Hepatic stellate cell (primary cell): ENCODE measurements at regions not wholly inside any gene's neighbourhood (a gene's known extent, or its start where the extent isn't known, plus 50 kb on each side); places are given as distances from the start of the nearest gene placed in this dataset.
"Not testable (repeated sequence)": the region's sequence is repeated elsewhere in the genome, so short reads cannot be mapped to it uniquely, and the experiment has no call there.

Experiments
- DNase-seq: peaks from one replicate; pipeline ENCODE4 v3.0.0; 2011; ENCODE audit warnings: low spot score

DNA sequence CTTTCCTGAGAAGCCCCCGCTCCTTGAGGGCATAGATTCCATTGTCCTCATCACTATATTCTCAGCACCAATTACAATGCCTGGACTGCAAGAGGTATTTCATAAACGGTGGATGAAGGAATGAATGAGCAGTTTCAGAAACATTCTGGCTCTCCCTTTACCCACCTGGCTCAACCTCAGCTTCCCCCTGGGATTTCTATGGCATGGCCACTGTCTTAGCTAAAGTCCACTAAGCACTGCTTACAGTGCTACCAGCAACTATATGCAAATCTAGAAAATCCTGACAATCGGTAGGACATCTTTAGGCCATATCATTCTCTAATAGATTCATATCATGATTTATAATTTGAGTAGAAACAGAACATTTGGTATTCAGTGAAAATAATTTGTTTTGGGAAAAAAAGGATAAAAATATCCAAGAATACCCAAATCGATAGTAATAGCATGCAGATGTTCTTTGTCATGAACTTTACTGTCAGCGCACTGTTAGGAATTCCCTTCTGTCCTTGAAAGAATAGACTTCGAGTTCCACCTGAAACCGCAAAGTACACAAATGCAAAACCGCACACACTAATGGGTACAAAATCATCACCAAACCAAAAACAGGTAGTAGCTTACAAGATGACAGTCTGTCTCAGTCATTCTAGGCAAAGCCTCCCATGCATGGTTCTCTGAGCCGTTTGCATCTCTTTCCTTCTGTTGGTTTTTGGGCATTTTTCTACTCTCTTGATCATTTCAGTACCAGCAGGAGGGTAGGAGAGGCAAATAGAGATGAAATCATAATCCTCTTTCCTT is 303.6 kb upstream of the ID2 start:
- DNase-seq: no peak

DNA sequence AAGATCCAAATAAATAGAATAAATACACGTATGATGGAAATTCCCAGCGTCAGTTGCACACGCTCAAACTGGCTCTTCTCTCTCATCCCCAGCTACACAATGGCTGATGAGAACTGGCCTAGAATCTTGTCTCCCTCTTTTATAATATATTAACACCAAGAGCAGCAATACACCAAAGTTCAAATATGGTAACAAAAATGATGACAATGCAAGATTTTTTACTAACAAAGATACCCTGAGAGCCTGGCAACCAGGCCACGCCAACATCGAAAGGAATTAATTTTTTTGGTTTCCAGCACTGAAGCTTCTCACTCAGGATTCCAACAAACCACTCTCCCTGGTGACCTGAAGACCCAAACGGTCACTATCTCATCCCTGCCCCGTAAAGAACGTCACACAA is 302.7 kb upstream of the ID2 start:
- no peak for DNase-seq

DNA sequence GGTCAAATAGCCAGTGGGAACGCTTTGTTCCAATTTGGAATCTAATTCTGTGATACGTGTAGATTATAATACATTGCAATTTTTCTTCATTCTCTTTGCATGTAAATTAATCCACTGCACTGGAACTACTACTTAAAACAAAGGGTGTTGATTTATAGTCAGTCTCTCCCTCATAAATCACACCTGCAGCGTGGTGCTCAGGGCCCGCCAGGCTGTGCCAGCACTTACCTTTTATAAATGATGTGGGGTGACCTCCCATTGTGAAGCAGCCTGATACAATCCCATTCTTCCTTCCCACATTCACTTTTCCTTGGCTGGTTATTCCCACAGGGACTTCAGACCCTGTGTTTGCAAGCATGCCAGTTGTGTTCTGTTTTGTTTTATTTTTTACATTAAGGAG is 302.3 kb upstream of the ID2 start:
- DNase-seq: no peak

DNA sequence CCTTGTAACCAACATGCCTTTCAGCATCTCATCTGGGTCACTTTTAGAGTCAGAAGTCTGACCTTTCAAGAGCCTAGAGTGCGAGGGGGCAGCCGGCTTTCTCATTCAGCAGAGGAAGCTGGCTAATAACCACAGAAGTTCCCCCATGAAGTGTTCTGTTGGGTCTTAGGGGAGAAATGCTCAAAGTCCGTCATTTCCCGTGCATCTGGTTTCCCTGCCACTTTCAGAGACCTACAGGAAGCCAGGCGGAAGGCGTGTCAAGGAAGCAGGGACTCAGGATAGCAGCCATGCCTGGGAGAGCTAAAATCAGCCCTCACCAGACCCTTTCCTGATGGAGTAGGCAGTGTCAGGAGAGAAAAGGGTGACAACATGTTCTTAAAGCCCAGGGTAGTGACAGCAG is 301.8 kb upstream of the ID2 start:
- no peak for DNase-seq

DNA sequence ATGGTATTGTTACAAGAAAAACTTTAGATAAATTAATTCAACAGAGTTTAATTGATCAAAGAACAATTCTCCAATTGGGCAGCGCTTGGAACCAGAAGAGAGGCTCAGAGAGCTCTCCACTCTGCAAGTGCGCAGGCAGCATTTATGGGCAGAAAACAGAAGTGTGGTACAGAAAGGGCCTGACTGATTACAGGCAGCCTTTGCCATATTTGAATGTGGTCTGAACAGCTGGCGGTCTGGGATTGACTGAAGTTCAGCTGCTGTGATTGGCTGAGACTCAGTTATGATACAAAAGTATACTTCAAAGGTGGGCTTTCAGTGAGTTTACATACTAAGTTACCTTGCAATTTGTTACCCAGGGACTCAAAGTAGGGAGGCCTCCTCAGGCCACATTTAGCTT is 301.3 kb upstream of the ID2 start:
- DNase-seq: no peak

DNA sequence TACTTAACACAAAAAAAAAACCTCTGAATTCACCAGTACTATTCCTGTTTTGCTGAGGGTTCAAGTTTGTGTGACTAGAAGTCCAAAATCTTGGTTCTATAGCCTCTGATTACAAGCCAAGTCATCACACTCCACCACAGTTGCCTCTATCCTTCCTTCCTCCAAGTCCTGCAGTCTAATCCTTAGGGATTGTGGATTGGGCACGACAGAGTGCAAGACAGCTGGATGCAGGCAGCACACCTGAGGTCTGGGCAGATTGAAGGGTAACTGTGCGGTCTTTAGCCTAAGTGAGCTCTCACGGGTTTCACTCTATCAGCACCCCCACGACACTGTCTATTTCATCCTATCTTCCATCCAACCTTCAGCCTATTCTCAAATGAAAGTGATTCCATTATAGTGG is 299.4 kb upstream of the ID2 start:
- no peak for DNase-seq

DNA sequence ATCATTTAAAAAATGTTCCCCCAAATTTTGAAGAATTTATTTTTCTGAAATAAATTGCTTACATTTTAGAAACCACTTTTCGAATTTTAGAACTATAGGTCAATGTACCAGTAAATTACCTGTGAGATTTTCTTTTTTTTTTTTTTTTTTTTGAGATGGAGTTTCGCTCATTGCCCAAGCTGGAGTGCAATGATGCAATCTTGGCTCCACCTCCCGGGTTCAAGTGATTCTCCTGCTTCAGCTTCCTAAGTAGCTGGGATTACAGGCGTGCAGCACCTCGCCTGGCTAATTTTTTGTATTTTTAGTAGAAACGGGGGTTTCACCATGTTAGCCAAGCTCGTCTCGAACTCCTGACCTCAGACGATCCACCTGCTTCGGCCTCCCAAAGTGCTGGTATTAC is 295.1 kb upstream of the ID2 start:
- DNase-seq: not testable (repeated sequence)

DNA sequence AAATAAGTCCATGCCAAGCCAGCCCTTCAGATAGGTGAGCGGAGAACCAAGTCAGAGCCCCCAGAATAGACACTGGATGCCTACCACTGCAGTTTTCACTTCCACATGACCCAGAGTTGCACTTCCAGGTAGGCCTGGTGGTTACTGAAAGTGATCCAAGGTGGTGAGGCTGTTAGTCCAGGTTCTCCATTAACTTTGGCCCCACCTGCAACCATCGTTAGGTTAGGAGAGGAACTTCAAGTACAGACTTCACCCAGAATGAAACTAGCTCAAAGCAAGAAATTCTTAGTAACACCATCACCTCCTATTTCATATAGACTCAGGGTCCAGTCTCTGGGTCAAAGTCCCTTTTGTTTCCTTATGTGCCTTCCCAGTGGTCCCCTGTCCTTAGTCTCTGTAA is 293.1 kb upstream of the ID2 start:
- DNase-seq: no peak

DNA sequence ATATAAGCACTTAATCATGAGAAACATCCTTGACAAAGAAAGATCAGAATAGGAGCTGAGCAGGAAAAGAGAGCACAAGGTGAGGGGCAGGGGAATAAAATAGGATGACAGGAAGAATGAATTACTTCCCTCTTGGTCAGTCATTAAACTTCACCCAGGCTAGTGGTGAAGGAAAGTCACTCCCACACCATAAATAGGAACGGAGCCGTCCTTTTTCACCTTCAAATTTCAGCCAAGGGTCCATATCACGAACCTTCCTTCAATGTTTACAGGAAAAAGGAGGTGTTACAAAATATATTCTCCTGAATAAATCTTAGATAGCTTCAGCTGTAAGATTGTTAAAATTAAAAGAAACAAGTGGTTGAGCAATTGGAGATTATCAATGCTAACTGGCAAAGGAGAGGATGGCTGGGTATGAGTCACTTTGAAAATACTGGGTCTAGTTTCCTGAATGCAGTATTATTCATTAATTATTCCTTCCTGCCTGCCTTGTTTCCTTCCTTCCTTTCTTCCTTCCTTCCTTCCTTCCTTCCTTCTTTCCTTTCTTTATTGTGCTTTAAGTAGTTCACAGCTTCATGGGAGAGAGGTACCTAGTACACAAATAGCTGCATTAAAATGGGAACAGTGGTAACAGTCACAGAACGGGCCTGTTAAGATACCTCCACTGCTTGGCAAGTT is 292.3 kb upstream of the ID2 start:
- no peak for DNase-seq

DNA sequence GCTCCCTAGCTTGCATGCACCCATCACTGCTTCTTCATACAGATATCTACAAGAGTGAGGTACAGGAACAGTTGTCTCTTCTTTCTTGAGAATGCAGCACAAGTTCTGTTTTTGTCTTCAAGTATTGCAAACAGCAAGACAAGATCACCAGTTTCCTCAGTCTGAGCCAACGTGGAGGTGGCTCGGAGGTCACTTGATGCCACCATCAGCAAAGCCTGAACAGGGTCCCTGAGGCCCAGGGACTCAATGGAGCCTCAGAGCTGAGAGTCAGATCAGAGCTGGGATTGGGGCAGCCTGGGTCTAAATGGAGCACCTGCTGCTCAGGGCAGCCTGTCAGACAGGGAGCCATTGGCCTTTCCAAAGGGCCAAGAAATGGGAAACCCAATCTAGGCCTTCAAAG is 290.7 kb upstream of the ID2 start:
- DNase-seq: no peak

DNA sequence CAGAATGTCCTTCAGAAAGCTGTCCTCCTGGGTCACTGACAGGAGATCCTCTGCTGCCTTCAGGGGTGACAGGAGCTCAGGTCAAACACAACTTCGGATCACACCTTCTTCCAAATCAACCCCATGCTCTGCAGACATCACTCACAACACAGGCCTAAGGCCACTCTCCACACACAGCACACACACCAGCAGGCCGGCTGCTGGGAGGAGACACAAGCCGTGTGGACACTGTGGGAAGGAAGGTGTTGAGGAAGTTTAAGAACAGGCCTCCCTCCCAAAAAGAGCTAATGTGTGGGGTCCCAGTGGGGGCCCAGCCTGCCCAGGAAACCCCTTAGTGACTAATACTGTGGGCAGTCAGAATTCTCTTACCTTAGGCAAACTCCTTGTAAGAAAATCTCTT is 290.3 kb upstream of the ID2 start:
- DNase-seq: no peak

DNA sequence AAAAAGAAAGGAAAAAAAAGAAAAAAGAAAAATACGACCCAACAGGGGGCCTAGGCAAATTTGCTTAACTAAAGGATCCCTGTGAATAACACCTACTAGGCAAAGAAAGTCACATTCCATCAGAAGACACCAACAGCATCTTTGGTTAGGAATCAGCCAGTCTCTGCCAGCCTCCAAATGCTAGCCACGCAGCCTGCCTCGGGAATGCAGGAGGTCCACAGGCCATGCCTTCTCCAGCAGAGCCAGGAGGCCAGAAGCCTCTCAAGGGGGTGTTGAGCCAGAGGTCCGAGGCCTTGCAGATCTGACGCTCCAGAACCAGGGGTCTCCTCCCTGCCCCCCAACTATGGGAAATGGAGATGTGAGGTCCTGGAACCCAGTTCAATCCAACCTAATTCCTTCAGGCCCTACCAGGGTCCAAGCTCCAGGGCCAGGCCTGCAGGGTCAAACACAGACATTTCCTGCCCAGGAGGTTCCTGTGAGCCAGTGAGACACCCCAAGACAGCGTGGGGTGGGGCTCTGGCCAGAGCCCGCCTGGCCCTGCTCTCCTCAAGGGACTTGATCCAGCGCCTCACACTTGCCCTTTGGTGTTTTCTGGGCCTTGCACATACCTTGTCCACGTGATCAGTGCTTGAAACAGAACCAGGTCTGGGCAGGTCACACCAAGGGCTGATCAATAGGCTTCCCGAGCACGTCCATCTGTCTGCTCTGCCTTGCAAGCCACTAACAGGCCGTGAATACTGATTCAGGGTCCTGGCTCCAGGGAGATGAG is 289.6 kb upstream of the ID2 start:
- no peak for DNase-seq

DNA sequence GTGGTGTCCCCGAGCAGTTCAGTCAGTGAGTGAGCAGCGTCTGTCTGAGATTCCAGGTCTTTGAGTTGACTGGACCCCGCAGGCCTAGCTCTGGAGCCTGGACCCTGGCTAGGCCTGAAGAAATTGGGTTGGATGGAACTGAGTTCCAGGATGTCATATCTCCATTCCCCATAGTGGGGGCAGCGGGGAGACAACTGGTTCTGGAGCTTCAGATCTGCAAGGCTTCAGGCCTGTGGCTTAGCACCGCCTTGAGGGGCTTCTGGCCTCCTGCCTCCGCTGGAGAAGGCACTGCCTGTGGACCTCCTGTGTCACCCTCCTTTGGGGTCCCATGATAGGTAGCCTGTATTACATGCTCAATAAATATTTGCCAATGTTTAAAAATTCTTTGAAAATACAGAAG is 288.4 kb upstream of the ID2 start:
- DNase-seq: no peak

DNA sequence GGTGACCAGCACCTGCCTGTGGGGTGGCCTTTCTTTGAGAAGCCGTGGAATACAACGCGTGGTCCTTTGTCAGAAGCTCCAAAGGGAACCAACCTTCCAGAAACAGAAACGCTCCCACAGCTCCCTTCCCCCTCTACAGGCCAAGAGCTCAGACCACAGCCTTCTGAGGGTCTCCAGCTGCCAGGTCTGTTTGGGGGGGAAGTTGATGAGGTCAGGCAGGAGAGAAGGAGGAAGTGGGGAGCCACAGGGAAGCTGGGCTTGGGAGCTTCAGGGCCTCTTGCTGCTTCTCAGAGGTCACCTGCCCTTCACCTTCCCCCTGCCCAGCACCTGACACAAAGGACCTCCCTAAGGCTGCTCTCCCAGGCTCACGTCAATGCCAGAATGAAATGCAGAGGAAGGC is 287.7 kb upstream of the ID2 start:
- no peak for DNase-seq

DNA sequence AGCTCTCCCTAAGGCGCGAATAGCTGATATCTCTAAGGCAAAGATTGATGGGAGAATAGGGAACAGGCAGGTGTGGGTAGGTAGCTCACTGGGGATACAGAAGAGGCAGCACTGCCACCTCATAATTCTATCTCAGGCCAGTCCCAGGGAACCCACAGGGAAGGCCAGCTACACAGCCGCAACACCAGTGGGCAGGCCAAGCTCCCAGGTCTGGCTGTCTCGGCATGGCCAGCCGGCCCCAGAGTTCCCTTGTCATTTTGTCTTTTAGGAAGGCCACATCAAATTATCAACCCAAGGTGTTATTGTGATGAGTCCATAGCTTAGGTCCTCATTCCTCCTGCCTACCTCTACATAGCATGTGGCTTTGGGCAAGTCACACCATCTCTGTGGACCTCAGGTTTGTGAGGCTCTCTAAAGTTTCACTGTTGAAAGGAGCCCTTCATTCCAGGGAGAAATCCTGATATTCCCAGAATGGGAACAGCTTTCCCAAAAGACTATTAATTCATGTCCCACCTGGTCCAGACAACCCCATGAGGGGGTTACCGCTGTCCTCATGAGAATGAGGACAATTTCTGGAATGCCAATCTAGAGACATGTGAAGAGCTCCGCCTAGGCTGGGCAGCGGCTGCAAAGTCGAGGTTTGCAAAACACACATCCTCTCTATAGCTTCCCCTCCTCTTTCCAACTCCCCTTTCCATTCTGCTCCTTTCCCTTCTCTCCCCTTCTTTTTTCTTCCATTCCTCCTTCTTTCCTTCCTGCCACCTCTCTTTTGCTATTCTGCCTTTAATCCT is 287.1 kb upstream of the ID2 start:
- no peak for DNase-seq

DNA sequence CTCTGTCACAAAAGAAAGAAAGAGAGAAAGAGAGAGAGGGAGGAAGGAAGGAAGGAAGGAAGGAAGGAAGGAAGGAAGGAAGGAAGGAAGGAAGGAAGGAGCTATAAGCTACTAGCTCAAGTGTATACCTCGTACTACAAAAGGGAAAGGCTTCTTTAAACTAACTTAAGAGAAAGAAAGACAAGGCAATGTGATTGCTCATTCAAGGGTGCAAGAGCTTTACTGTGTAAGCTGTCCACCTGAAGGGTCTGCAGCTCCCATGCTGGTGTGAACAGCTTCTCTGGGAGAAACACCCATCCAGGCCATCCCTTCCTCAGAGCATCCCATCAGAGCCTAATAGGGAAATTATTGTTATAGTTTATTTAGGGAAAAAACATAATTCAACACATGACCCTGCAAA is 286.1 kb upstream of the ID2 start:
- DNase-seq: no peak

DNA sequence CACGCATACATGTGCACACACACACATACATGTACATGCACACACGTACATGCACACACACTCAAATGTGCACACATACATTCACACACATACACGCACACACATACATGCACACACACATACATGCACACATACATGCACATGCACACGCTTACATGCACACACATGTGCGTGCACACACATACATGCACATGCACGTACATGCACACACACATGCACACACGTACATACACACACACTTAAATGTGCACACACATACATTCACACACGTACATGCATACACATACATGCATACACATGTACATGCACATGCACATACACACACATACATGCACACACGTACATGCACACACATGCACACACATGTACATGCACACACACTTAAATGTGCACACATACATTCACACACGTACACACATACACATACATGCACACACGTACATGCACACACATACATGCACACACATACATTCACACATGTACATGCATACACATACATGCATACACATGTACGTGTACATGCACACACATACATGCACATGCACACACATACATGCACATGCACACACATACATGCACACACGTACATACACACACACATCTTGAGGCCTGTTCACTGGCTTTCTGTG is 283.7 kb upstream of the ID2 start:
- no peak for DNase-seq

DNA sequence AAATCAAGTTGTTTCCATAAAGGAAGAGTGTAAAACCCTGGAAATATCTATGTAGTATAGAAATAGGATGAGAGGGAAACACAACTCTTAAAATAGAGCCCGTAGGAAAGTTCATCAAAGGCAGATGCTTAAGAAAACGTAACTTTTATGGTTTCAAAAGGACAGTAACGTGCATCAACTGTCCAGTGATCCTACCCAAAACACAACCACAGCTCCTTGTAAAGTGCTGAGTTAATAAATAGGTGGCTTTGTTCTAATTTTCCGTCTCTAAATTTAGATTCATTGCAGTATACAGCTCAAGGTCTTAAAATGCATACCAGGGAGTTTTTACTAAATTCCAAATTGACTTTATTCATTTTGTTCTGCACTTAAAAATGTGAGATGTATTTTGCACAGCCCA is 282.1 kb upstream of the ID2 start:
- DNase-seq: no peak

DNA sequence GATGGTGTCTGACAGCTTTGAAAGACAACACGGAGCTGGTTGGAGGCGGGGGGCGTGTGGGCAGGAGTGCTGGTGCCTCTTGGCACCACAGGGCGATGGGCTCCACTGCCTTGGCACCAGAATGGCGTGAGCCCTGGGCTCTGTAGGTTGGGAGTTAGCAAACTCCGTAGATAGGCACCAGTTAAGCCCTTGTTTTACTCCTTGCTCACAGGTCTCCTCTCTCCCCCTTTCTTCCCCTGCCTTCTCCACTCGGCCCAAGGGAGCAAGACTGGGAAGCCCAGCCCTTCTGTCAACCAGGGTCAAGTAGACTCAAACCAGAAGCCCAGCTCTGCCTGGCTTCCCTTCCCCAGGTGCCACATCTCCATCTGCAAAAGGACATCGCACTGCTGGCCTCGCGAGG is 281.7 kb upstream of the ID2 start:
- DNase-seq: no peak

DNA sequence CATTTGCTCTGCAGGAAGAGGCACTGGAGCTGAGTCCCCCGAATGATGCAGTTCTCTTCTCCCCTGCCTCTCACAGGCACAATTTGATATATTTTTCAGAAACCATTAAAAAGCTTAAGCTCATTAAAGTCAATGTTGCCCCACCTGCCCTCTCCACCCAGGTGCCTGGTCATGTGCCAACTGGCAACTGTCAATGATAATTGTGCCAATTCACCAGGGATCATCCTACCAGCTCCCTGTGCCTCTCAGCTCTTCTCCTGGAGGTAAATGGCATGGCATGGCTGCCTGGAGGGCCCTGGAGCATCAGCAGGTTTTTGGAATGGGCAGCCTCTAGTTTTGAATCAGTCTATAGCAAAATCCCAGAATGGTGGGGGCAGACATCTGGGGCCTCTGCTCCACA is 279.6 kb upstream of the ID2 start:
- no peak for DNase-seq

DNA sequence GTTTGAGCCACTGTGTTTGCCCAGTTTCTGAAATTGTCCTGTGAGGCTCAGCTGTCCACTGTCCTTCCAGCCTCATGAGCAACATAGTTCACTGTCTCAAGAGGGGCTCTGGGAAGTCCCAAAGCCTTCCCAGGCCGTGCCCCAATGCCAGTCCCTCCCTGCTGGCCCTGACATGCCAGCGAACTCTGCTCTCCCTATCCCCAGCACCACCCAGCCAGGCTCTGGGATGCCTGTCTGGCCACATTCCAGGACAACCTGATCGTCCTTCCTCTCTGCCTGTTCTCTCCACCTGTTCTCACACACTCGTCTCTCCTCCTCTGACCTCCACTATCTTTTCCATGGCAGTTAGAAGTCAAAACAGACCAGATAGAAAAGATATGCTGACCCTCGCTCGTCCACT is 278.0 kb upstream of the ID2 start:
- DNase-seq: no peak

DNA sequence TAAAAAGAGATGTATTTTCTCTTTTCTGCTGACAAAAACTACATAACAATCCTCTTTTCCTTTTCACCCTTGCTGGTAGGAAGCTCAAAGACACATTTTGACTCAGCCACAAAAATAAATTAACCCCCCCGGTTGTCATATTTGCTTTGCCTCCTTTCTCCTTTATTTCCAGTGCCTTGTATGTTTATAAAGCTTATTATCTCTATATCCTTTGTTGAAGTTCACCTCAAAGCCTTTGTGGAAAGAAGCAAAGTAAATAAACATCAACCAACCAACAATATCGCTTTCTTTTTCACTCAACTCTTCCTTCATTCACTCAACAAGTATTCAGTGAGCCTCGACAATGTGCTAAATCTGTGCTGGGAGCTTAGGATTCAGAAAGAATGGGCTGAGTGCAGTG is 276.5 kb upstream of the ID2 start:
- no peak for DNase-seq
